SU-DHL-6 (cell line): ENCODE measurements at regions not wholly inside any gene's neighbourhood (a gene's known extent, or its start where the extent isn't known, plus 50 kb on each side); places are given as distances from the start of the nearest gene placed in this dataset.

Source experiments
- H2AFZ ChIP-seq: fragments of 200-600 bp; sonication (generic); 2 replicates; pipeline ENCODE4 v1.6.1; 2014; ENCODE audit warnings: low read depth, mild to moderate bottlenecking, moderate library complexity, mixed read lengths, antibody characterized with exemption, low read length; ENCODE audit not compliant: severe bottlenecking
- H3F3A ChIP-seq: fragments of 200-600 bp; shearing (Covaris generic); 2 replicates; pipeline ENCODE4 v1.6.0; 2016; ENCODE audit warnings: antibody characterized with exemption, mild to moderate bottlenecking; ENCODE audit not compliant: insufficient read depth
- H3K27ac ChIP-seq: fragments of 200-600 bp; sonication (generic); 2 replicates; pipeline ENCODE4 v1.5.1; 2016; ENCODE audit warnings: low read depth, mild to moderate bottlenecking, low read length, moderate library complexity, mixed read lengths
- H3K27me3 ChIP-seq: fragments of 200-600 bp; sonication (generic), shearing (Covaris generic); 2 replicates; pipeline ENCODE4 v1.6.0; 2014; ENCODE audit warnings: mild to moderate bottlenecking, low read length
- H3K36me3 ChIP-seq: fragments of 200-600 bp; sonication (generic); 2 replicates; pipeline ENCODE4 v1.6.1; 2014; ENCODE audit warnings: mild to moderate bottlenecking, low read length, mixed read lengths
- H3K4me2 ChIP-seq: fragments of 300-600, 200-600 bp; shearing (Covaris generic), sonication (generic); 2 replicates; pipeline ENCODE4 v1.6.0; 2014; ENCODE audit warnings: low read length, low read depth, mild to moderate bottlenecking; ENCODE audit not compliant: poor library complexity, severe bottlenecking
- H3K4me3 ChIP-seq: fragments of 200-600 bp; sonication (generic); 2 replicates; pipeline ENCODE4 v1.5.1; 2014; ENCODE audit warnings: antibody characterized with exemption, low read length, mild to moderate bottlenecking, mixed read lengths; ENCODE audit not compliant: insufficient read depth, poor library complexity, severe bottlenecking
- H3K79me2 ChIP-seq: fragments of 200-600 bp; sonication (generic); 2 replicates; pipeline ENCODE4 v1.6.1; 2014; ENCODE audit warnings: mild to moderate bottlenecking, low read length, moderate library complexity; ENCODE audit not compliant: insufficient read depth
- H3K9ac ChIP-seq: fragments of 200-600 bp; sonication (generic); 2 replicates; pipeline ENCODE4 v1.7.0; 2014; ENCODE audit warnings: mild to moderate bottlenecking, low read length
- H3K9me2 ChIP-seq: fragments of 200-600 bp; sonication (generic); replicated peaks from 2 replicates; pipeline ENCODE4 v1.6.1; 2014; ENCODE audit warnings: low read length; ENCODE audit not compliant: insufficient read depth
- H3K9me3 ChIP-seq: fragments of 200-600 bp; sonication (generic); 2 replicates; pipeline ENCODE4 v1.6.1; 2014; ENCODE audit warnings: low read length, mixed read lengths; ENCODE audit not compliant: insufficient read depth
- H4K20me1 ChIP-seq: fragments of 200-600 bp; sonication (generic); 2 replicates; pipeline ENCODE4 v1.6.1; 2014; ENCODE audit warnings: low read depth, mild to moderate bottlenecking, antibody characterized with exemption, low read length, moderate library complexity, mixed read lengths
- EZH2phosphoT487 ChIP-seq: fragments of 200-600 bp; sonication (generic), shearing (Covaris generic); conservative IDR thresholded peaks from 2 replicates; pipeline ENCODE4 v1.6.1; 2018; ENCODE audit warnings: mild to moderate bottlenecking, antibody characterized with exemption, low read length, moderate library complexity, mixed read lengths
- TF ChIP-seq, protein P1 (sequence below): fragments of 200-600 bp; sonication (generic); IDR thresholded peaks from one replicate; pipeline ENCODE4 v1.5.1; 2017; ENCODE audit warnings: antibody characterized with exemption, mild to moderate bottlenecking, low read length, moderate library complexity; ENCODE audit not compliant: insufficient read depth, poor library complexity, severe bottlenecking

DNA sequence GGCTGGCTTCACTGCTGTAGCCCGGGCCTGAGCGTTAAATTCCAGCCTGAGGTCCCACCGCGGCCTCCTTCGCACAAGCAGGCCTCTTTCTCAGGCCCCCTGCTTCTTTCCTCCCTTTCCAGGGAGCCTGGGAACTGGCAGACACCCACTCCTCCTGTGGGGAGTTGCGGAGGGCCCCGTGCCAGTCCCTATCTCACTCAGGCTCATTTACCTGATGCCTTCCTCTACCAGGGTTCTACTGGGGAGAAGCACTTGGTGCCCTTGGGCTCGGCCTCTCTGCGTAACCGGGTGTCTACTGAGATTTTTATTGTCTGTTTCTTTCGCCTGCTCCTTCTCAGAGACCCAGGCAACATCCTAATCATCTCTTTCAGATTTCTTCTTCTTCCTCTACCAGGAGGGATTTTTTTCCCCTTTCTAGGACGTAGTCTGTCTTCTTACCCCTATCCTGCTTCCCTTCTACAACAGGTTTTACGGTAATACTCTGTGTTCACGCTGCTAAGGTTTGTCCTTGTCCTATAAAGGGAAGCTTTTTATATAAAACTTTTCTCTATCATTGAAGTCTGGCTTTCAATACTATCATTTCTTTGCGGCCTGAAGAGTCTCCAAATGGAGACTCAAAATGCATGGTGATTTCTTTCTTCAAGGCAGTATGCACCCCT, 135.4 kb upstream of the GPR12 start:
- Histone ChIP-seq H3K27ac (no peak overlapping the region), H3K4me3 (no peak overlapping the region), H3K79me2 (no peaks in the 10 kb centered on the region), H4K20me1 (no peaks in the 10 kb centered on the region), H3K4me2 (no peak overlapping the region), H3K9ac (no peak overlapping the region), H2AFZ (no peak overlapping the region), H3K27me3 (no peaks in the 10 kb centered on the region), H3K9me3 (no peaks in the 10 kb centered on the region), H3K9me2 (no peaks in the 10 kb centered on the region), H3F3A (no peaks in the 10 kb centered on the region), H3K36me3 (no peaks in the 10 kb centered on the region)
- TF ChIP-seq, protein P1, sequence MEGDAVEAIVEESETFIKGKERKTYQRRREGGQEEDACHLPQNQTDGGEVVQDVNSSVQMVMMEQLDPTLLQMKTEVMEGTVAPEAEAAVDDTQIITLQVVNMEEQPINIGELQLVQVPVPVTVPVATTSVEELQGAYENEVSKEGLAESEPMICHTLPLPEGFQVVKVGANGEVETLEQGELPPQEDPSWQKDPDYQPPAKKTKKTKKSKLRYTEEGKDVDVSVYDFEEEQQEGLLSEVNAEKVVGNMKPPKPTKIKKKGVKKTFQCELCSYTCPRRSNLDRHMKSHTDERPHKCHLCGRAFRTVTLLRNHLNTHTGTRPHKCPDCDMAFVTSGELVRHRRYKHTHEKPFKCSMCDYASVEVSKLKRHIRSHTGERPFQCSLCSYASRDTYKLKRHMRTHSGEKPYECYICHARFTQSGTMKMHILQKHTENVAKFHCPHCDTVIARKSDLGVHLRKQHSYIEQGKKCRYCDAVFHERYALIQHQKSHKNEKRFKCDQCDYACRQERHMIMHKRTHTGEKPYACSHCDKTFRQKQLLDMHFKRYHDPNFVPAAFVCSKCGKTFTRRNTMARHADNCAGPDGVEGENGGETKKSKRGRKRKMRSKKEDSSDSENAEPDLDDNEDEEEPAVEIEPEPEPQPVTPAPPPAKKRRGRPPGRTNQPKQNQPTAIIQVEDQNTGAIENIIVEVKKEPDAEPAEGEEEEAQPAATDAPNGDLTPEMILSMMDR: no peak
- TF ChIP-seq EZH2phosphoT487: no peak

DNA sequence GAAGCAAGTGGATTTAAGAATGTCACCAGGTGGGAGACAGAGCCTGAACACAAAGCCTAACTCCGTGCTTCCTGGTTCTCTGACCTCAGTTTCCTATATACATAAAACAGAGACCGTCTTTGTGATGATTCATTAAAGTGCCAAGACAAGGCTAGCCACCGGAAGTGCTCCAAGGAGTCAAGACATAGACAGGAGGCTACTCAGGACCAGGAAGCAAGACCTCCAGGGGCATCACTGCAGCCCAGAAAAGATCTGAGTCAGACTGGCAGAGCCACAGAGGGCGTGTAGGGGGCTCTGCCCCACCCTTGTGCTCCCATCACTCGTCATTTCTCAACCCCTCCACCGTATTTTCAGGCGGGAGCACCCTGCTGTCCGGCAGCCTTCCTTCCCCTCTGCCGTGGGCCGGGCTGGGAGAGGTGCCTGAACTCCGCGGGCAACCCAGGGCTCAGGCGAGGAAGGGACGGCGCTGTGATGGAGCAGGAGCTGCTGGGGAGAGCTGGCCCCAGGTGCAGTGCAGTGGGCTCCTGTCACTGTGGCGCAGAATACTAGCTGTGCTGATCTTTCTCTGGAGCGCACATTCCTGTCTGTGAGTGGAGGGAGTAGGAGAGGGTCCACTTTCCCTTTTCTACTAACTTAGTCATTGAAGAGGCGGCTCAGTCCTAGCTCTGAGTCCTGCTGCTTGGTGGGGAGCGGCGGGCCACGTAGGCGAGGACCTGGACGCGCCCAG, 134.7 kb upstream of the GPR12 start:
- H3K9me3 ChIP-seq: no peaks in the 10 kb centered on the region
- H4K20me1 ChIP-seq: no peaks in the 10 kb centered on the region
- no peak overlapping the region for H3K4me2 ChIP-seq
- no peak overlapping the region for H3K9ac ChIP-seq
- TF ChIP-seq, protein P1: no peak
- TF ChIP-seq EZH2phosphoT487: no peak
- H2AFZ ChIP-seq: no peak overlapping the region
- no peaks in the 10 kb centered on the region for H3K9me2 ChIP-seq
- H3K27ac ChIP-seq: no peak overlapping the region
- no peaks in the 10 kb centered on the region for H3F3A ChIP-seq
- H3K36me3 ChIP-seq: no peaks in the 10 kb centered on the region
- no peaks in the 10 kb centered on the region for H3K27me3 ChIP-seq
- H3K79me2 ChIP-seq: no peaks in the 10 kb centered on the region
- no peak overlapping the region for H3K4me3 ChIP-seq

DNA sequence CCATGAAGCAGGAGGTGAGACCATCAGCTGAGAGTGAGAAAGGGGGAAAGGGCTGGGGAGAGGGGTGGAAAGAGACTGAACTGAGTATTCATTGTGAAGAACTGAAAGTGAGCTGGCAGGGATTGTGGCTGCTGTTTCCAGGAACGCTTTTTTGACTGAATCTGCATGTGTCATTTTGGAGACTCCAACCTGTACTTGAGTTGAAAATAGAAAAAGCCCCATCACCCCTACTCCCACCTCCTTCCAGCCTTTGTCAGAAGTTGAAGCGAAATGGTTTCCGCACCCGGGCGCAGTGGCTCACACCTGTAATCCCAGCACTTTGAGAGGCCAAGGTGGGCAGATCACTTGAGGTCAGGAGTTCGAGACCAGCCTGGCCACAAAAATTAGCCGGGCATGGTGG, 128.0 kb upstream of the GPR12 start:
- TF ChIP-seq EZH2phosphoT487: no peak
- TF ChIP-seq, protein P1: no peak
- no peaks in the 10 kb centered on the region for H3F3A ChIP-seq

More for the DNA sequence above, 128.0 kb upstream of the GPR12 start:
- no peaks in the 10 kb centered on the region for H3K27me3 ChIP-seq
- no peak overlapping the region for H3K4me2 ChIP-seq
- H3K9me2 ChIP-seq: no peaks in the 10 kb centered on the region
- H3K4me3 ChIP-seq: no peak overlapping the region
- no peaks in the 10 kb centered on the region for H4K20me1 ChIP-seq
- H3K36me3 ChIP-seq: no peaks in the 10 kb centered on the region
- H3K27ac ChIP-seq: no peak overlapping the region
- H3K9ac ChIP-seq: no peak overlapping the region
- H3K9me3 ChIP-seq: peaks cover 6% of the 10 kb centered on the region; the same call in 1 of the 2 replicates
- H3K79me2 ChIP-seq: no peaks in the 10 kb centered on the region
- H2AFZ ChIP-seq: no peak overlapping the region
